ENCODE measurements at regions not wholly inside any gene's neighbourhood (a gene's known extent, or its start where the extent isn't known, plus 50 kb on each side); places are given as distances from the start of the nearest gene placed in this dataset.

- Histone ChIP-seq H3K27me3 (ENCODE audit: control insufficient read depth, insufficient read depth, low read length) (peaks cover 2% of the 10 kb centered on the region; the same call in 1 of the 2 replicates), H3K27ac (ENCODE audit: low read length) (no peak overlapping the region), H3K9me3 (ENCODE audit: control insufficient read depth, insufficient read depth, low read depth, low read length) (no peaks in the 10 kb centered on the region), H3K4me3 (ENCODE audit: low read depth in 2 of 2, low read length in 2 of 2) (no peak overlapping the region), H3K36me3 (ENCODE audit: control insufficient read depth, insufficient read depth, low read length) (no peaks in the 10 kb centered on the region), H3K4me1 (ENCODE audit: control insufficient read depth, insufficient read depth, low read length) (no peaks in the 10 kb centered on the region)
- POLR2A ChIA-PET, result no interaction called here
- in situ Hi-C loops (cut with HindIII; ENCODE audit: low pct_unique_long_range_greater_than_20kb, low sequenced_read_pairs), result no loop called here
- no peak for TF ChIP-seq TCF7L2 (IDR thresholded peaks at IDR 0.05; ENCODE audit: low read depth, low read length)
- TF ChIP-seq SIN3A (IDR thresholded peaks at IDR 0.05; ENCODE audit: borderline replicate concordance, insufficient read depth, low read depth, low read length), result no peak
- no peak for TF ChIP-seq POLR2AphosphoS5 (IDR thresholded peaks at IDR 0.05; ENCODE audit: low read depth, low read length)
- TF ChIP-seq, protein P1, sequence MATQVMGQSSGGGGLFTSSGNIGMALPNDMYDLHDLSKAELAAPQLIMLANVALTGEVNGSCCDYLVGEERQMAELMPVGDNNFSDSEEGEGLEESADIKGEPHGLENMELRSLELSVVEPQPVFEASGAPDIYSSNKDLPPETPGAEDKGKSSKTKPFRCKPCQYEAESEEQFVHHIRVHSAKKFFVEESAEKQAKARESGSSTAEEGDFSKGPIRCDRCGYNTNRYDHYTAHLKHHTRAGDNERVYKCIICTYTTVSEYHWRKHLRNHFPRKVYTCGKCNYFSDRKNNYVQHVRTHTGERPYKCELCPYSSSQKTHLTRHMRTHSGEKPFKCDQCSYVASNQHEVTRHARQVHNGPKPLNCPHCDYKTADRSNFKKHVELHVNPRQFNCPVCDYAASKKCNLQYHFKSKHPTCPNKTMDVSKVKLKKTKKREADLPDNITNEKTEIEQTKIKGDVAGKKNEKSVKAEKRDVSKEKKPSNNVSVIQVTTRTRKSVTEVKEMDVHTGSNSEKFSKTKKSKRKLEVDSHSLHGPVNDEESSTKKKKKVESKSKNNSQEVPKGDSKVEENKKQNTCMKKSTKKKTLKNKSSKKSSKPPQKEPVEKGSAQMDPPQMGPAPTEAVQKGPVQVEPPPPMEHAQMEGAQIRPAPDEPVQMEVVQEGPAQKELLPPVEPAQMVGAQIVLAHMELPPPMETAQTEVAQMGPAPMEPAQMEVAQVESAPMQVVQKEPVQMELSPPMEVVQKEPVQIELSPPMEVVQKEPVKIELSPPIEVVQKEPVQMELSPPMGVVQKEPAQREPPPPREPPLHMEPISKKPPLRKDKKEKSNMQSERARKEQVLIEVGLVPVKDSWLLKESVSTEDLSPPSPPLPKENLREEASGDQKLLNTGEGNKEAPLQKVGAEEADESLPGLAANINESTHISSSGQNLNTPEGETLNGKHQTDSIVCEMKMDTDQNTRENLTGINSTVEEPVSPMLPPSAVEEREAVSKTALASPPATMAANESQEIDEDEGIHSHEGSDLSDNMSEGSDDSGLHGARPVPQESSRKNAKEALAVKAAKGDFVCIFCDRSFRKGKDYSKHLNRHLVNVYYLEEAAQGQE (IDR thresholded peaks at IDR 0.05; ENCODE audit: insufficient read depth in 1 of 2, low read depth in 2 of 2, low read length in 1 of 2), result no peak
- DNase-seq (ENCODE audit: low read depth, low spot score), result no peak
- CTCF ChIA-PET, result no interaction called here
- BruUV-seq (replicated peaks), result no TSS peak
- ATAC-seq, result no peak
- intact Hi-C loops (cut with micrococcal nuclease; ENCODE audit: unreplicated experiment), result no loop called here
Measured at GRCh38 chr1:227403535-227403934, 85.2 kb upstream of the CDC42BPA start.

- no peaks in the 10 kb centered on the region for H3K36me3 ChIP-seq (ENCODE audit: control insufficient read depth, insufficient read depth, low read length)
- DNase-seq (ENCODE audit: low read depth, low spot score), result no peak
- H3K4me3 ChIP-seq (ENCODE audit: low read depth in 2 of 2, low read length in 2 of 2), result no peak overlapping the region
- ChIA-PET CTCF (no interaction called here), POLR2A (no interaction called here)
- in situ Hi-C loops (cut with HindIII; ENCODE audit: low pct_unique_long_range_greater_than_20kb, low sequenced_read_pairs) (no loop called here), intact Hi-C loops (cut with micrococcal nuclease; ENCODE audit: unreplicated experiment) (no loop called here)
- no peak for ATAC-seq
- H3K4me1 ChIP-seq (ENCODE audit: control insufficient read depth, insufficient read depth, low read length), result no peaks in the 10 kb centered on the region
- H3K27me3 ChIP-seq (ENCODE audit: control insufficient read depth, insufficient read depth, low read length), result no peaks in the 10 kb centered on the region
- no peaks in the 10 kb centered on the region for H3K9me3 ChIP-seq (ENCODE audit: control insufficient read depth, insufficient read depth, low read depth, low read length)
- TF ChIP-seq POLR2AphosphoS5 (IDR thresholded peaks at IDR 0.05; ENCODE audit: low read depth, low read length) (no peak), SIN3A (IDR thresholded peaks at IDR 0.05; ENCODE audit: borderline replicate concordance, insufficient read depth, low read depth, low read length) (no peak), CTCF (IDR thresholded peaks at IDR 0.05) (no peak), TCF7L2 (IDR thresholded peaks at IDR 0.05; ENCODE audit: low read depth, low read length) (no peak)
- TF ChIP-seq, protein P1 (IDR thresholded peaks at IDR 0.05; ENCODE audit: insufficient read depth in 1 of 2, low read depth in 2 of 2, low read length in 1 of 2), result no peak
- no peak overlapping the region for H3K27ac ChIP-seq (ENCODE audit: low read length)
- BruUV-seq (replicated peaks), result no TSS peak
Measured at GRCh38 chr1:227401562-227402342, 83.5 kb upstream of the CDC42BPA start.
